ENCODE measurements at regions not wholly inside any gene's neighbourhood (a gene's known extent, or its start where the extent isn't known, plus 50 kb on each side); places are given as distances from the start of the nearest gene placed in this dataset.

DNA sequence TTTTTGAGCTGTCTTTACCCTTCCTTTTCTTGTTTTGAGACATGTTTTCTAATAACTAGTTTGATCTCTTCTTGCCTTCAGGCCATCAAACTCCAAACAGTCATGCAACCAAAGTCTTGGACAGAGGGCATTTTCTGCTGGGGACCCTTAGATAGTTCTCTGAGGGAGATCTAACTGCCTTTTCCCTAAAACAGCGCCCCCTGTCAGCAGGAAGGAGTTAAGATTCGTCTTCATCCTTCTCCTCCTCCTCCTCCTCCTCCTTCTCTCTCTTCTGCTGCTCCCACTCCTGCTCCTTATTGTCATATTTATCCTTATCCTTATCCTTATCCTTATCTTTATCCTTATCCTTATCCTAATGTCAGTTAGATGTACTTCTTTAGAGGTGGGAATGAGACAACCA lies 417.2 kb downstream of the TRAM1L1 start:
- Histone ChIP-seq H3K4me1 (ENCODE audit: control insufficient read depth, insufficient read depth, low read depth, low read length) (no peaks in the 10 kb centered on the region), H4K91ac (ENCODE audit: low read length) (no peak overlapping the region), H3K4me3 (ENCODE audit: insufficient read depth in 1 of 2, low read depth in 1 of 2, low read length in 2 of 2) (no peak overlapping the region), H3K4ac (ENCODE audit: low read depth in 1 of 2, low read length in 2 of 2) (no peak overlapping the region), H2BK15ac (ENCODE audit: low read depth, poor library complexity, severe bottlenecking) (no peak overlapping the region), H3K4me2 (ENCODE audit: low read length, poor library complexity, severe bottlenecking) (no peak overlapping the region), H4K8ac (ENCODE audit: low read length) (no peak overlapping the region), H2AK5ac (ENCODE audit: low read length, severe bottlenecking) (no peak overlapping the region), H2BK12ac (ENCODE audit: low read length in 2 of 2) (no peak overlapping the region), H2BK120ac (ENCODE audit: low read depth, low read length) (no peak overlapping the region), H3K36me3 (ENCODE audit: control insufficient read depth in 1 of 2, insufficient read depth in 2 of 2, low read depth in 1 of 2, low read length in 2 of 2) (no peaks in the 10 kb centered on the region), H3K14ac (ENCODE audit: low read length in 2 of 2) (no peak overlapping the region), H2AFZ (ENCODE audit: low read depth, low read length) (no peak overlapping the region), H3K9ac (ENCODE audit: low read length) (no peak overlapping the region), H3K18ac (ENCODE audit: low read depth in 1 of 2, low read length in 2 of 2) (no peak overlapping the region), H3K79me1 (replicated peaks; ENCODE audit: low read length, poor library complexity, severe bottlenecking) (no peaks in the 10 kb centered on the region), H3K27me3 (ENCODE audit: control insufficient read depth in 1 of 2, insufficient read depth in 1 of 2, low read length in 2 of 2) (no peaks in the 10 kb centered on the region), H3K23ac (ENCODE audit: low read length in 2 of 2) (no peak overlapping the region), H3K27ac (ENCODE audit: low read length, poor library complexity, severe bottlenecking) (no peak overlapping the region), H3K9me3 (ENCODE audit: control insufficient read depth, low read length) (no peaks in the 10 kb centered on the region), H2BK5ac (ENCODE audit: low read depth, low read length, poor library complexity, severe bottlenecking) (no peak overlapping the region)
- no peak for DNase-seq
- WGBS = 15% methylated on average over 2 of the region's 2 CpGs

- no peak overlapping the region for H2BK12ac ChIP-seq (ENCODE audit: low read length in 2 of 2)
- no peak overlapping the region for H3K4ac ChIP-seq (ENCODE audit: low read depth in 1 of 2, low read length in 2 of 2)
- H3K4me3 ChIP-seq (ENCODE audit: insufficient read depth in 1 of 2, low read depth in 1 of 2, low read length in 2 of 2) = no peak overlapping the region
- H3K27ac ChIP-seq (ENCODE audit: low read length, poor library complexity, severe bottlenecking) = no peak overlapping the region
- H3K14ac ChIP-seq (ENCODE audit: low read length in 2 of 2) = no peak overlapping the region
- 83% methylated on average over 1 of the region's 1 CpG for WGBS
- H2AFZ ChIP-seq (ENCODE audit: low read depth, low read length) = peak overlapping the region; percentile 27
- no peak overlapping the region for H3K23ac ChIP-seq (ENCODE audit: low read length in 2 of 2)
- no peaks in the 10 kb centered on the region for H3K79me1 ChIP-seq (replicated peaks; ENCODE audit: low read length, poor library complexity, severe bottlenecking)
- H3K36me3 ChIP-seq (ENCODE audit: control insufficient read depth in 1 of 2, insufficient read depth in 2 of 2, low read depth in 1 of 2, low read length in 2 of 2) = no peaks in the 10 kb centered on the region
- H2BK15ac ChIP-seq (ENCODE audit: low read depth, poor library complexity, severe bottlenecking) = no peak overlapping the region
- DNase-seq = no peak
- peaks cover 4% of the 10 kb centered on the region for H3K9me3 ChIP-seq (ENCODE audit: control insufficient read depth, low read length)
- H3K18ac ChIP-seq (ENCODE audit: low read depth in 1 of 2, low read length in 2 of 2) = no peak overlapping the region
- H4K91ac ChIP-seq (ENCODE audit: low read length) = no peak overlapping the region
- H3K27me3 ChIP-seq (ENCODE audit: control insufficient read depth in 1 of 2, insufficient read depth in 1 of 2, low read length in 2 of 2) = no peaks in the 10 kb centered on the region
- H3K4me1 ChIP-seq (ENCODE audit: control insufficient read depth, insufficient read depth, low read depth, low read length) = no peaks in the 10 kb centered on the region
- no peak overlapping the region for H2BK5ac ChIP-seq (ENCODE audit: low read depth, low read length, poor library complexity, severe bottlenecking)
- H3K4me2 ChIP-seq (ENCODE audit: low read length, poor library complexity, severe bottlenecking) = no peak overlapping the region
- H4K8ac ChIP-seq (ENCODE audit: low read length) = no peak overlapping the region
- H2BK120ac ChIP-seq (ENCODE audit: low read depth, low read length) = no peak overlapping the region
- H3K9ac ChIP-seq (ENCODE audit: low read length) = no peak overlapping the region
- H2AK5ac ChIP-seq (ENCODE audit: low read length, severe bottlenecking) = no peak overlapping the region
Measured at GRCh38 chr4:116665716-116666115, 419.7 kb downstream of the TRAM1L1 start.

DNA sequence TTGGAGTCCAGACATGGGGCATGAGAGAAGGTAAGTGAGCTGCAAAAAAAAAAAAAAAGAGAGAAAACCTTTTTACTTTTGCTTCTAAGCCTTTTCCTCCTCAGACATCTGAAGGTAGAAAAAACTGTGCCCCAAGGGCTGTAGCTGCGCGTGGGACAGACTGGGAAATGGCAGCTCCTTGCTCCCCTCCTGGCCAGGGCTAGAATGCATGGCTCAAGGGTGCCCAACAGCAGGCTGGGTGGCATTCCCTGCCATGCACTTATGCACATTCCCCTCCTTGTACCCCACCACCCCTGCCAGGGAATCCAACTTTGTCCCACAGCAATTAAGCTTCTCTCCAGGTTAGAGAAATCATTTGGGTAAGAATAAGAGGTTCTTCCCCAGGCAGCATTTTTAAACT lies 421.2 kb downstream of the TRAM1L1 start:
- Histone ChIP-seq H3K9ac (ENCODE audit: low read length) (no peak overlapping the region), H2AFZ (ENCODE audit: low read depth, low read length) (no peak overlapping the region), H3K4ac (ENCODE audit: low read depth in 1 of 2, low read length in 2 of 2) (peak overlapping the region in 1 of 2 experiments; percentile 32), H3K4me3 (ENCODE audit: insufficient read depth in 1 of 2, low read depth in 1 of 2, low read length in 2 of 2) (no peak overlapping the region), H3K79me1 (replicated peaks; ENCODE audit: low read length, poor library complexity, severe bottlenecking) (no peaks in the 10 kb centered on the region), H2AK5ac (ENCODE audit: low read length, severe bottlenecking) (no peak overlapping the region), H2BK12ac (ENCODE audit: low read length in 2 of 2) (peak overlapping the region in 1 of 2 experiments; percentile 82), H2BK5ac (ENCODE audit: low read depth, low read length, poor library complexity, severe bottlenecking) (no peak overlapping the region), H3K27me3 (ENCODE audit: control insufficient read depth in 1 of 2, insufficient read depth in 1 of 2, low read length in 2 of 2) (no peaks in the 10 kb centered on the region), H2BK120ac (ENCODE audit: low read depth, low read length) (no peak overlapping the region), H3K4me1 (ENCODE audit: control insufficient read depth, insufficient read depth, low read depth, low read length) (no peaks in the 10 kb centered on the region), H3K9me3 (ENCODE audit: control insufficient read depth, low read length) (peaks cover 14% of the 10 kb centered on the region), H3K4me2 (ENCODE audit: low read length, poor library complexity, severe bottlenecking) (no peak overlapping the region), H3K27ac (ENCODE audit: low read length, poor library complexity, severe bottlenecking) (no peak overlapping the region), H2BK15ac (ENCODE audit: low read depth, poor library complexity, severe bottlenecking) (no peak overlapping the region), H3K36me3 (ENCODE audit: control insufficient read depth in 1 of 2, insufficient read depth in 2 of 2, low read depth in 1 of 2, low read length in 2 of 2) (no peaks in the 10 kb centered on the region), H3K23ac (ENCODE audit: low read length in 2 of 2) (no peak overlapping the region), H3K18ac (ENCODE audit: low read depth in 1 of 2, low read length in 2 of 2) (peak overlapping the region in 1 of 2 experiments; percentile 67), H3K14ac (ENCODE audit: low read length in 2 of 2) (peak overlapping the region in 1 of 2 experiments; percentile 44), H4K91ac (ENCODE audit: low read length) (no peak overlapping the region), H4K8ac (ENCODE audit: low read length) (no peak overlapping the region)
- WGBS = 89% methylated on average over 2 of the region's 2 CpGs
- DNase-seq = no peak

DNA sequence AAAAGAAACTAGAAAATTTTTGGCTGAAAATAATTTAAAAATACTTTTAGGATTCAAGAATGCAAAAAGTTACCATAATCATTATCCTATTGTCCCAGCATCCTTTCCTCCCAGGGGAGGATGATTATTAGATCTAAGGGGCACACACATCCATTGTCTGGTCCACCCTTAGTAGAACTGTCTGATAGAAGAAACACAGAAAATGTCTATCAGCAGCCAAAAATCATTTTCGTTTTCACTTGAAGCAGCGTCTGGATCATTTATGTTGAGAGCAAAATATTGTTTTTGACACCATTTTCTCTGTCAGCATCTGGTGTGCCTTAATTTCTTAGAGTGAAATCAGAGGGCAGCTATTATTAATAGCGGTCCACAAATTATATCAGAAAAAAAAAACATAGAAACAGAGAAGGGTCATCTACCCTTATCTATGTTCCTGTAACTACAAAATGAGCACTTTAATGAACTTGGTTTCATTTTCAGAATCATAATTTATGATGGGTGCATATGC lies 446.3 kb downstream of the TRAM1L1 start:
- Histone ChIP-seq H2AFZ (ENCODE audit: low read depth, low read length) (no peak overlapping the region), H4K91ac (ENCODE audit: low read length) (no peak overlapping the region), H3K18ac (ENCODE audit: low read depth in 1 of 2, low read length in 2 of 2) (no peak overlapping the region), H3K23ac (ENCODE audit: low read length in 2 of 2) (no peak overlapping the region), H3K4ac (ENCODE audit: low read depth in 1 of 2, low read length in 2 of 2) (no peak overlapping the region), H3K4me1 (ENCODE audit: control insufficient read depth, insufficient read depth, low read depth, low read length) (no peaks in the 10 kb centered on the region), H2AK5ac (ENCODE audit: low read length, severe bottlenecking) (no peak overlapping the region), H3K4me2 (ENCODE audit: low read length, poor library complexity, severe bottlenecking) (no peak overlapping the region), H3K9me3 (ENCODE audit: control insufficient read depth, low read length) (no peaks in the 10 kb centered on the region), H2BK120ac (ENCODE audit: low read depth, low read length) (no peak overlapping the region), H3K79me1 (replicated peaks; ENCODE audit: low read length, poor library complexity, severe bottlenecking) (no peaks in the 10 kb centered on the region), H3K9ac (ENCODE audit: low read length) (peak overlapping the region; percentile 11), H4K8ac (ENCODE audit: low read length) (no peak overlapping the region), H2BK15ac (ENCODE audit: low read depth, poor library complexity, severe bottlenecking) (no peak overlapping the region), H3K27ac (ENCODE audit: low read length, poor library complexity, severe bottlenecking) (no peak overlapping the region), H3K27me3 (ENCODE audit: control insufficient read depth in 1 of 2, insufficient read depth in 1 of 2, low read length in 2 of 2) (no peaks in the 10 kb centered on the region), H2BK12ac (ENCODE audit: low read length in 2 of 2) (no peak overlapping the region), H3K14ac (ENCODE audit: low read length in 2 of 2) (no peak overlapping the region), H3K4me3 (ENCODE audit: insufficient read depth in 1 of 2, low read depth in 1 of 2, low read length in 2 of 2) (peak overlapping the region in 1 of 2 experiments; percentile 61), H3K36me3 (ENCODE audit: control insufficient read depth in 1 of 2, insufficient read depth in 2 of 2, low read depth in 1 of 2, low read length in 2 of 2) (no peaks in the 10 kb centered on the region), H2BK5ac (ENCODE audit: low read depth, low read length, poor library complexity, severe bottlenecking) (no peak overlapping the region)
- DNase-seq = no peak
- WGBS = 86% methylated on average over 2 of the region's 3 CpGs
